DMS79 treated with DMSO at 0.1 percent for 48 hours (cell line): ENCODE measurements at regions not wholly inside any gene's neighbourhood (a gene's known extent, or its start where the extent isn't known, plus 50 kb on each side); places are given as distances from the start of the nearest gene placed in this dataset.
"Not testable (repeated sequence)": the region's sequence is repeated elsewhere in the genome, so short reads cannot be mapped to it uniquely, and the experiment has no call there.

Experiments
- DNase-seq: peaks from one replicate; lab custom pipeline; 2025; lab: John Stamatoyannopoulos, UW

DNA sequence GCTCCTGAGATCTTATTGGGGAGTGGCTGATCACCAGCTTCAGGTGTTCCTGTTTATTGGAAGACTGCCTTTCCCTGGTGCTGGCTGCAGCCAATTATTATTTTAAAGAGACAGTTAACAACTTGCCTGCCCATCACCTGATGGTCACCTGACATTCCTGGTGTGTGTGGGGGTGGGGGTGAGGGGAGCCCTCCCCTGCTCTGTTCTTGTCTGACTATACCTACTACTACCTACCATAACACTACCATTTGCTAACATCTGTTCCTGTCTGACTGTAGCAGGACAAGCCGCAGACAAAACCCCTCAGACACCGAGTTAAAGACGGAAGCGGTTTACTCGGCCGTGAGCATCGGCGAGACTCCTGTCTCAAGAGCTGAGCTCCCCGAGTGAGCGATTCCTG, 54.9 kb upstream of the NBPF3 start:
- no peak for DNase-seq

DNA sequence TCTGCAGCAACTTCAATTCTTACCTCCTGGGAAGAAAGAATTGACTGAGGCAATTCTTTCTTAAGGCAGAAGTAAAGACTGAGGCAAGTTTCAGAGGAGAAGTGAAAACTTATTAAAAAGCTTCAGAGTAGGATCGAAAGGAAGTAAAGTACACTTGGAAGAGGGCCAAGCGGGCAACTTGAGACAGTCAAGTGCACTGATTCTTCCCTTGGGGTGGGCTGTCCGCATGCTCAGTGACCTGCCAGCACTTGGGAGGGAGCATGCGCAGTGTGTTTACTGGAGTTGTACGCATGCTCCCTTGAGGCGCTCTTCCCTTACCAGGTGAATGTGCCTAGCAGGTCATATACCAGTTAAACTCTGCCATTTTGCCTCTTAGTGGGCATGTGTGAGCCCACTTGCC, 55.3 kb upstream of the NBPF3 start:
- DNase-seq = peak; percentile 85

GRCh38 chr1:21383785-21384401, 56.0 kb upstream of the NBPF3 start:
- DNase-seq = peak; percentile 56

DNA sequence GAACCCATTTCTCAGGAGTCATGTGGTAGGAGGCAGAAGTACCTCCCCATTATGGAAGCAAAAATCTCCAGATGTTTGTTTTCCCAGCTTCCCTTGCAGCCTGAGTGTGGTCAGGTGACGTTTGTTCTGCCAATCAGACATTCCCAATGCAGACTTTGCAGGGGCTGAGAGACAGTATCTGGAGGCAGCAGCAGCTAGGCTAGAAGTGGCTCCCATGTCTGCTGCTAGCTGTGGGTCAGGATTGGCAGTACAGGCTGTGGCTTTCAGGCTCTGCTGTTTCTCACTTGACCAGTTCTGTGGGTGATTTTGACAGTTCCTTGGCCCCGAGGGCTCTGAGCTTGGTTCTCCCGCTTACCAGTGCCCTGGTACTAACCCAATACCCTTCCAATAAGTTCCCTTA, 58.6 kb upstream of the NBPF3 start:
- no peak for DNase-seq

- DNase-seq = not testable (repeated sequence)
These were observed 59.8 kb upstream of the NBPF3 start for GRCh38 chr1:21380147-21380546.

DNA sequence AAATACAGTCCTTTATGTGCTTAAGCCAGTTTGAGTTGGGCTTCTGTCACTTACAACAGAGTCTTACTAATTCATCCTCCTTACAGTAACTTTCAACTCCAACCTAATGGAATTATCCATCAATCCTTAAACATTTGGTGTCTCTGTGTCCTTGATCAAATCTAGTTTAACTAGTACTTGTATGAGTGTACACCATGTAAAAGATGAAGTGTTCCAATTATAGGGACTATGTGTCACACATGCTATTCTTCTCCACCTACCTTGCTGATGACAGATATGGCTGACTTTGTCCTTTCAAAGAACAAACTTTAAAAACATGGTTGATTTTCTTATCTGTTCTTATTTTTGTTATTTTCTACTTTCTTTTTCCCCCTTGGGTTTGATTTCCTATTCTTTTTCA, 60.4 kb upstream of the NBPF3 start:
- DNase-seq = peak; percentile 28

DNA sequence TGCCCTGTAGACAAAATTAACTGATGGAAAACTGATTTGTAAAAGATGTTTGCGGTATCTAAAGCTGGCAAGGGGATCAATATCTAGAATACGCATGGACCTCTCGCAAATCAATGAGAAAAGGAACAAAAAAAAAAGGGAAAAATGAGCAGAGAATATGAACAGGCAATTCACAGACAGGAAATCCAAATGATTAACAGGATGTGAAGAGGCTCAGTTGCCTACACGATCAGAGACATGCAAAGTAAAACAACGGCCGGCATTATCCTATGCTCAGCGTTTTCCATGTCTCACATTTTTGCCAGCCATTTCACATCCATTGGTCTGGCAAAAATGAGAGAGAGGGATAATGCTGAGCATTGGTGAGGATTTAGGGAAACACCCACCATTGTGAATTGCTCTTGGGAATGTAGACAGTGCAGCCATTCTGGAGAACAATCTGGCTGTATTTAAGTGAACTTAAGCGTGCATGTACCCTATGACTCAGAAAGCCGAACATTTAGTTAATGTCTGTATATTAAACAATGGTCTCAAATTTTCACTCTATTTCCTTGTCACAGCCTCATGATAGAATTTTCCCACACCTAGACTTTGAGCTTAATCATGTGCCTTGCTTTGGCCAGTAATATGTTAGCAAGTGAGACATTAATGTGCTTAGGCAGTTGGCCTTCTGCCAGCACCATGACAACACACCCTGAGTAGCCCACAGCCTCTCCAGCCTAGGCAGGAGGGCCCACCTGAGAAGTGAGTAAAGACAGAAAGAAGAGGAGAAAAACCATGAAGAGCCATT, 61.0 kb upstream of the NBPF3 start:
- DNase-seq = peak; percentile 35

DNA sequence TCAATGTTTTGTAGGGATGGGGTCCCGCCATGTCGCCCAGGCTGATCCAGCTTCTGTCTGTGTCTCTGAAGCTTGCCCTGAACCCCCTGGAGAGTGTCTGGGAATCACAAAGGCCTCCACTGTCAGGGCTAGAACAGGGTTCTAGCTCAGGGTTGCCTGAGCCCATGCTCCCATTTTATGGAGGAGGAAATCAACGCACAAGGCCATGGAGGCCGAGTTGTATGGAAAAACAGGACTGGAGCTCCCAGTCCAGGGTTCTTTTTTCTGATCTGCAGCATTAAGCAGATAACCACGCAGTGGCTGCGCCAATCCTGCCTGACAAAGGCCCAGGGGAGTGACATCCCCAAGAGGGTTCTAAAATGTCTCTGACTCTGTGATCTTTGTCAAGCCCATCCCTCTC, 67.6 kb upstream of the NBPF3 start:
- no peak for DNase-seq

DNA sequence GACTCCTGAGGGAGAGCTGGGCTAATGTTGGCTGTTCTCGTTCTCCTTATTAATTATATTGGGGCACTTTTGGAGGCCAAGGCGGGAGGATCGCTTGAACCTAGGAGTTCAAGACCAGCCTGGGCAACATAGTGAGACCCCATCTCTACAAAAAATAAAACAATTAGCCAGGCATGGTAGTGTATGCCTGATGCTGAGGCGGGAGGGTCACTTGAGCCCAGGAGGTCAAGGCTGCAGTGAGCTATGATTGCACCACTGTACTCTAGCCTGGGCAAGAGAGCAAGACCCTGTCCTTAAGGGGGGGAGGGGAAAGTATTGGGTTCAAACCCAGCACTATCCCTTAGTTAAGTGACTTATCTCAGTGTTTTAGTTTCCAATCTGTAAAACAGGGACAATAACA, 70.0 kb upstream of the NBPF3 start:
- DNase-seq = no peak

DNA sequence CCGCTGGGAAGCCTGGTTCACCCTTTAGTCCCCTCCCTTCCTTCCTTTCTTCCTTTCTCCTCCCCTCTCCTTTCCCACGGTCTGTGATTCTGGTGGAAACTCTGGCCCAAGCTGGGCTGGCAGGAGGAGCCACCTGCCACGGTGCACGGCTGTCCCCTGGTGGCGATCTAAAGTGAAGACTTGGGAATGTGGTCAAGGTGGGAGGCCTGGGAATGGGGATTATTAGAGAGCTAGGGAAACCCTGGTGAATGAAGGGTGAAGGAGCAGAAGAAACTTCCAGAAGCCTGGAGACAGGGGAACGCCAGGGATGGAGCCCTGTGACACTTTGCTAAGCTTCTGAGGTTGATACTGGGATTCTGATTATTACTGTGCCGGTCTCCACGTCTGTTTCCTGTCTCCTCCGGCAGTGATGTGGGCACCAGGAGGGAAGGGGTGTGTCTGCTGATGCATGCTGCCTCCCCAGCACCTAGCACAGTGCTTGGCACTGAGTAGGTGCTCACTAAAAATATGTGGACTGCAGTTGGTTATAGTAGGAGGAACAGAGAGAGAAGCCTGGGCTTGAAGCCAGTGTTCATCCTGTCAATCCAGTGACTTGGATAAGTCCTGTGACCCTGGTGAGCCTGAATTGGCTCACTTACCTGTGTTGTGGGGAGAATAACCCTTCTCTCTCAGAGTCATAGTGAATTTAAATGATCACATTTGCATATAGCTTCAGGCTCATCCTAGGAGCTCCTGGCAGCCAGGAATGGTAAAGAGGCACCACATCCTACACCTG, 71.2 kb upstream of the NBPF3 start:
- DNase-seq = peak; percentile 64

DNA sequence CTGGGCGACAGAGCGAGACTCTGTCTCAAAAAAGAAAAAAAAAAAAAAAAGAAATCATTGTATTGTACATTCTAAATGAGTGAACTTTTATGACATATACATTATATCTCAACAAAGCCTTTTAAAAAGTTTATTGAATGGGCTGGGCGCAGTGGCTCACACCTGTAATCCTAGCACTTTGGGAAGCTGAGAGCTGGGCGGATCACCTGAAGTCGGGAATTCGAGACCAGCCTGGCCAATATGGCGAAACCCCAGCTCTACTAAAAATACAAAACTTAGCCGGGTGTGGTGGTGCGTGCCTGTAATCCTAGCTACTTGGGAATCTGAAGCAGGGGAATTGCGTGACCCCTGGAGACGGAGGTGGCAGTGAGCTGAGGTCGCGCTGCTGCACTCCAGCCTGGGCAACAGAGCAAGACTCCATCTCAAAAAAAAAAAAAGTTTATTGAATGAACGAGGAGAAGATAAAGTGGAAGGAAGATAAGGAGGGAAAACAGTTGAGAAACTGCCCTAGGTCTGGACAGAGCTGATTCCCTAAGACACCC, 71.9 kb upstream of the NBPF3 start:
- DNase-seq = not testable (repeated sequence)

GRCh38 chr1:21366288-21366687, 73.6 kb upstream of the NBPF3 start:
- DNase-seq = no peak

DNA sequence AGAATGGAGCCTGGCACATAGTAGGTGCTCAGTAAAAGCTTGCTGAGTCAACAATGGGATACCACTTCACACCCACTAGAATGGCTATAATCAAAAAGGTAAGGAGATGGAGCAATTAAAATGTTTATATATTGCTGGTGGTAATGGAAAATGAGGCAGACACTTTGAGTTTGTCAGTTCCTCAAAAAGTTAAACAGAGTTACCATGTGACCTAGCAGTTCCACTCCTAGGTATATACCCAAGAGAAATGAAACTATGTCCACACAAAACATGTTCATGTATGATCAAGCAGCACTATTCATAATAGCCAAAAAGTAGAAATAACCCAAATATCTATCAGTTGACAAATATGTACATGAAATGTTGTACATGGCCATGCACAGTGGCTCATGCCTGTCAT, 74.8 kb upstream of the ECE1 start:
- no peak for DNase-seq

DNA sequence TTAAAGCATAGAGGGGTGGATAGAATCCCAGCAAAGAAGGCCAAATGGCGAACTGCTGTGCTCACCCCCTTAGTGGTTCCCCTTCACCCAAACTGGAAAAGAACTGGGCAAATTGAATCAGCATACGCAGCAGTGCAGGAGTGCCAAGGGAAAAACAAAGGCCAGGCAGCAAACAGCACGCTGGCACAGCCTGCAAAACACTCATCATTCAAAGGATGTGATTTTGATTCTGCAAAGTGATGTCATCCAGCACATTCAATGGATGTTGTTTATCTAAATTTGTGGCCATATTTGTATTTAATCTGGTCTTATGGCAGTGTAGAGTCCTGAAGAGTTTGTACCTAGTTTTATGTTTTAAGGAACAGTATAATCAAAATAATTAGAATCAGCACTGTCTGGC, 71.8 kb upstream of the ECE1 start:
- no peak for DNase-seq

DNA sequence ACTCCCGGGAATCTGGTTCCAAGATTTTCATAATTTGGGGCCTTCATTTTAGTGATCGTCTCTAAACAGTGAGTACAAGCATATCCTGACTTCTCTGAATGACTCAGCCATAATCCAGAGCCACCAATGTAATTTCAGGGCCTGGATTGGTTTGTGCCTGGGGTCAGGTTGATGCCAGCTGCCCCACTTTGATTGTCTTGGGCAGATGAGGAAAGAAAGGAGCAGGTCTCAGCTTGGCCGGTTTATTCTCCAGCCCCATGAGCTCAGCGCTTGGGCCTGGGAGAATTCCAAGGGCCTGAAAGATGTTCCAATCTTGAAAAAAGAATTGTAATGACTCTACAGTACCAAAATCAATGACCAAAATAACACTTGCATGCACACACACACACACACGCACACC, 71.2 kb upstream of the ECE1 start:
- DNase-seq = no peak

- no peak for DNase-seq
These were observed 66.9 kb upstream of the ECE1 start for GRCh38 chr1:21357161-21357560.

DNA sequence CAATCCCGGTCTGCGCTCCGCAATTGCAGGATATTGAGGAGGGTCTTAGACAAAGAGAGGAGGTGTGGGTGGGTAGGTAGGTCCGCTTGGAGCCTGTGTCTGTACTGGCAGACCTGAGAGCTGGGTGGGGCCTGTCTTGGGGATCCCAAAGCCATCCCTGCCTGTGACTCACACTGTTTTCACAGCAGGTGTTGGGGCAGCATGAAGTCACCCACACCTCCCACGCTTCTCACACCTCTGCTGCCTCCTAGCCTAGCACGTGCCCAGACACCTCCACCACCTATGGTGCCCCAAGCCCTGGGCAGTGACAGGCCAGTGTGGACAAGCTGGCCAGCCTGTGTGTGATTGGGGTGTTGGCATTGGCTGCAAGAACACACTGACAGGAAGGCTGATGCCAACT, 65.7 kb upstream of the ECE1 start:
- no peak for DNase-seq

- no peak for DNase-seq
These were observed 62.3 kb upstream of the ECE1 start for GRCh38 chr1:21352586-21352985.

GRCh38 chr1:21351901-21352300, 61.6 kb upstream of the ECE1 start:
- DNase-seq = no peak

DNA sequence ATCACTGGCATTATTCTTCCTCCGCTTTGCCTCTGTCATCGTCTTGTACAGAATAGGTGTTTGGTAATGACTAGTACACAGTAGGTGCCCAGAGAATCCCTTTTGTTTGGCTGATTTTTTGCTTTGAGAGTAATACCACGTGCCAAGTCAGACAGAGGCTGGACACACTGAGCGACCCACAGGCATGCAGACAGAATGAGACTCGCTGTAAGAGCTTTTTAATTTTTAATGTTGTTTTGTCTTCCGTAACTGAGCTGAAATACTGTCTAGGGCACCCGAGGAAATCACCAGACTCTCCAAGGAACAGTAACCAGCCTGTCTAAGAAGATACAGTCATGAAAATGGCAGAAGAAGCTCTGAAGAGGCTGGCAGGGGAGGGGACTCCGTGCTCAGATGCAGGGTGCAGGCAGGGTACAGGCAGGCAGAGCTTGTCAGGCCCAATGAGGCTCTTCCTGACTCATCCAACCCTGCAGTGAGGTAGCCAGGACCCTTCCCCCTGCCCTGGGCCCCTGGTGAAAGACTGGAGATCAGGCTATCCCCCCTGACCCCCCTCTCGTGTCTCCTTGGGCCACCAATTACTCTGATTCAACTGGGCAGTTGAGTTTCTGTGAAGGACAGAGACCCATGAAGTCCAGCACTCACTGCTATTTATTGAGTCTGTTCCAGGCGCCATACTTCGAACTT, 60.1 kb upstream of the ECE1 start:
- DNase-seq = no peak

DNA sequence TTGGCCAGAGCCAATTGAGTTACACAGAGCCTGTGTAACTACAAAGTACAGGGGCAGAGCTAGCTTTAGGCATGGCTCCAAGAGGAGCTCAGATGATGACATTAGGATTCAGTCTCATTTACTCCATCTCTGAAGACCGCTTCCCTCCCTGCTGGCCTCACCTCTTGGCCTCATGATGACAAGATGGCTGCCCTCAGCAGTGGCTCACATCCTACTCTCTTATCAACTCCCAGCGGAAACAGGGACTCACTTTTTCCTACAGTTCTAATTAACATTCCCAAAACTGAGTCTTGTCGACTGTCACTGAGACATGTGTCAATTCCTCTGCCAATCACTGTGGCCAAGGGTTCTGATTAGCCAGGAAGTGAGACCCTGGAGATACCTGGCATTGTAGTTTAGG, 59.4 kb upstream of the ECE1 start:
- DNase-seq = no peak

DNA sequence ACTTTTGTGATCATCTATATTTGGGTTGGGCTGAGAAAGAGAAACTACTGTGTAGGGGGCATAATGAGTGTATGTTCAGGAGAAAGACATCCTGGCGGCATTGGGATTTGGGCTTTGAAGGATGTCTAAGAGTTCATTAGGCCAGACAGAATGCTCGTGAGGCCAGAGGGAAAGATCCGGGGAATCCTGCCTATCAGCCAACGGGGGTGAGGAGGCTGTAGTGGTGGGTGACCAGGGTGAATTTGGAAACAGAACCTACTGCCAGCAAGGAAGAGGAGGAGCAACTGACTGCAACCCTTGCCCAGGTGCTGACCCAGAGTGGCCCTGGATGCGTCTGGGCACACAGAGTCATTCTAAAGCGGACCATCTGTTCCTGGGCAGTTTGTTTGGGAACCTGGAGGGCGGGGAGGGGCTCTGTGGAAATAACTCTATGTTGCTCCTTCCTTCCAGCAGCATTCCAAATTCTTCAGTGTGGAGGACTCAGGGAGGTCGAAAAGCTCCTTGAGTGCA, 56.9 kb upstream of the ECE1 start:
- DNase-seq = no peak
